ENCODE measurements at regions not wholly inside any gene's neighbourhood (a gene's known extent, or its start where the extent isn't known, plus 50 kb on each side); places are given as distances from the start of the nearest gene placed in this dataset.

DNA sequence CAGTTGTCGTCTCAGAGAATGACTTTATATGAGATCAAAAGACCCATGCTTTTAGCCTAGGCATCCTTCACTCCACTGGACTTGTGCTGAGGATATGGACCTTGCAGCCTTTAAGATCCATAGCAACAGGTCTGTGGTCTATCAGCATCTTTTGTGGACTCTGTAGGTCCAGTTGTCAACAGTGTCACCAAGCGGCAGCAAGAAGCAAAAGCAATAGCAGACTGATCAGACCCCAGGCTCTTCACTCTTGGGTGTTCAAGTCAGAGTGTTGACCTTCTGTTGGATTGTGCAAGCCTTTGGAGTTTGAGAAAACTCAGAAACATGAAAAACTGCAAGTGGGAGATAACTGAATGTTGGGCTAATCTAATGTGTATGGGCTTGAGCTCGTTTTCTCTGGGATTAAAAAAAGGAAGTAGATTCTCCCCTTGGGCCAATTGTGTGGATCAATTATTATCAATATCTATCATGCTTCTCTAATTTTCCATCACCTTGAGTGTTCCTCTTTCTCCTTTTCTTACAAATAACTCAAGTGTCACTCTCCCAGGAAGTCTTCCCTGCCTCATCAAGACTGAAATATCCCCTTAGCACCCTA is 144.2 kb downstream of the LYPLAL1 start:
- no peak for DNase-seq (ENCODE audit: low spot score)

DNA sequence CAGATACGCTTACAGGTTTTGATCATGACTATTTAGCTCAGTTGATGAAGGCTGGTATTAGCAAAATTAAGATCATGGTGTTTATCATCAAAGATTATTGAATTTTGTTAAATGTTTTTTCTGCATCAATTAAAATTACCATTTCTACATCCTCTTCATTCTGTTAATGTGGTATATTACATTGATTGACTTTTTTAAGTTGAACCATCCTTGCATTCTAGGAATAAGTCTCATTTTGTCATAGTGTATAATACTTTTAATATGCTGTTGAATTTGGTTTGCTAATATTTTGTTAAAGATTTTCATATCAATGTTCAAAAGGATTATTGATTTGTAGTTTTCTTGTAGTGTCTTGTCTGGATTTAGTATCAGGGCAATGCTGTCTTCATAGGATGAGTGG is 142.4 kb downstream of the LYPLAL1 start:
- DNase-seq (ENCODE audit: low spot score) = no peak

DNA sequence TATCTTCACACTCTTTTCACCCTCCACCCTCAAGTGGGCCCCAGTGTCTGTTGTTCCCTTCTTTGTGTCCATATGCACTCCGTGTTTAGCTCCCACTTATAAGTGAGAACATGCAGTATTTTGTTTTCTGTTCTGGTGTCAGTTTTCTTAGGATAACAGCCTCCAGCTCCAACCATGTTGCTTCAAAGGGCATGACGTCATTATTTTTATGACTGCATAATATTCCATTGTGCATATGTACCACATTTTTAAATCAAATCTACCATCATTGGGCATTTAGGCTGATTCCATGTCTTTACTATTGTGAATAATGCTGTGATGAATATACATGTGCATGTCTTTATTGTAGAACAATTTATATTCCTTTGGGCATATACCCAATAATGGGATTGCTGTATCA is 140.3 kb downstream of the LYPLAL1 start:
- no peak for DNase-seq (ENCODE audit: low spot score)

DNA sequence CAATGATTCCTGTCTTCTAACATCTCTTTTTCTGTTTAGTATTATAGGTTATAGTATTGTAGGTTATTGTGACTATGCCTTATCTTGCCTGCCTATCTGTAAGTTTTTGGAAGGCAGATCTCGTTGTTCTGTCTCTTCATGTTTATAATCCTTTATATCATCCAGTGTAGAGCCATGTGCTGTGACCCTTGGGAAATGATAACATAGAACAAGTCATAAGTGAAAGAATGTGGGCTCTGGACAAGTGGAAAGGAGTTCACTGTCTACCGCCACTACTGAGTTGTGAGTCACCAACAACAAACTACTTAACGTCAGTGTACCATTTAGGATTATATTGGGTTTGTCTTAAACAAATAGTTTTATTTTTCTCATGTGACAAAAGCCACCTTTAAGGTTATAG is 139.3 kb downstream of the LYPLAL1 start:
- no peak for DNase-seq (ENCODE audit: low spot score)

DNA sequence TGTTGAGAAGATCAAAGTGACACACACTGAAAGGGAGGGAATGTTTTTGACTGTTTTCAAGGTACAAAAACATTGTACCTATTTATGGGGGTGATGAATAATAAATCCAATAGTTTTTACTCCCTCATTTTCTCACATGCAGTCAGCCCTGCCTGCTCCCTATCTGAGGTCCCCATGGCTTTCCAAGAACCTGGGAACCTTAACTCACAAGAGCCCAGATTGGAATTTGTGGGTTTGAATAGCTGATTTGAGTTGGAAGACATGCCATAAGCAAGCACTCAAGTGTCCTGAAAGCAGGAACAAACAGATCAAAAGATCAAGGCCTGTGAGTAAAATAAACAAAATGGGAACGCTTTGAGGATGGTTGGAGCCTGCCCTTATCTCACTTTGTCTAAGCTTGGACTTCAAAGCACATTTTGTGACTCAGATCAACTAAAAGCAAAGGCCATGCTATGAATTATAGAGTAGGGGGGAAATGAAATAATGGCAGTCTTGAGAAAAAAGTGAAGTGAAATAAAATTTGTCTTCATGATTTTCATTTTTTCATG is 136.6 kb downstream of the LYPLAL1 start:
- DNase-seq (ENCODE audit: low spot score) = no peak

DNA sequence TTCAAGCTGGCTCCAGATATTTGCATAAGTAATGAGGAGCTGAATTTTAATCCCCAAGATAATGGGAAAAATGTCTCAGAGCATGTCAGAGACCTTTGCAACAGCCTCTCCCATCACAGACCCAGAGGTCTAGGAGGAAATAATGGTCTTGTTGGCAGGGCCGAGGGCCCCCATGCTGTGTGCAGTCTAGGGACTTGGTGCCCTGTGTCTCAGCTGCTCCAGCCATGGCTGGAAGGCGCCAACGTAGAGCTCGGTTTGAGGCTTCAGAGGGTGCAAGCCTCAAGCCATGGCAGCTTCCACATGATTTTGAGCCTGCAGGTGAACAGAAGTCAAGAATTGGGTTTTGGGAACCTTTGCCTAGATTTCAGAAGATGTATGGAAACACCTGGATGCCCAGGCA is 134.7 kb downstream of the LYPLAL1 start:
- no peak for DNase-seq (ENCODE audit: low spot score)

DNA sequence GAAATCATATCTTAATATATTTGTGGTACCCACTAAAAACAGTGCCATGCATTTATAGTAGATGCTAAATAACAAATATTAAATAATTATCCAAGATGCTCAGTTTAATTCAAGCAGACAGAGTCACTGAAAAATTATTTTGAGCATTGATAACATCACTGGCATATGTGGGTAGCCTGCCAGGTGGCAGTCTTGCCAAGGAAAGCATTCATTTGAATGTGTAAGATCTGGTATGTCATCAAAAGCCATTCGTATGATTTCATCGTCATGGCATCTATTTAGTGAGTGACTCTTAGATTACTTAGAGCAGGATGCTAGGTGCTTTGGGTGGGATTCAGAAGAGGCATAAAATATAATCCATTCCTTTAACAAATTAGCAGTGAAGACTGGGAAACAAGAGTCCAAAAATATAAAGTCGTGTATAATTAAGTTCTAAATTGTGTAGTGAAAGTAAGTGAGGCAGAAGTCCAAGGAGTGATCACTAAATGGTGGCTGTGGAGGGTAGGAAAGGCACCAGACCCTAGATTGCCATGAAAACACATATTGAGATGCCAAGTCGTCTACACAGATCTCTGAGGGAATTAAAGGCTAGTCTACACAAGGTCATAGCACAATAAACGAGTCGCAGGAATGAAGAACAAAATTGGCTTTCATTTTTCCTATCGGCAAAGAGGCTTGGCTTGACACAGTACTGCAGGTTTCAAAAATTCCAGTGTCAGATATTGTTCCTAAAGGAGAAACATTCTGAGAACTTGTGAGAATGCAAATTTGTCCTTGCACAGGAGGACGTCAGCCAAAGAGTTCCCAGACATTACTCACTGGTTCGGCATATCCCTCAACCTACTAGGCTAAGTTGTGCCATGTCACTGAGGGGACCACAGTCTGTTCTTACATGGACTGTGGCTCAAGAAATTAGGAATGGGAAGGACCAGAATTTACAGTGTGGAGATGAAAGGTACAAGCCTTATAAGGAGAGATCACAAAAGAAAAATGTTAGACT is 130.8 kb downstream of the LYPLAL1 start:
- DNase-seq (ENCODE audit: low spot score) = no peak

DNA sequence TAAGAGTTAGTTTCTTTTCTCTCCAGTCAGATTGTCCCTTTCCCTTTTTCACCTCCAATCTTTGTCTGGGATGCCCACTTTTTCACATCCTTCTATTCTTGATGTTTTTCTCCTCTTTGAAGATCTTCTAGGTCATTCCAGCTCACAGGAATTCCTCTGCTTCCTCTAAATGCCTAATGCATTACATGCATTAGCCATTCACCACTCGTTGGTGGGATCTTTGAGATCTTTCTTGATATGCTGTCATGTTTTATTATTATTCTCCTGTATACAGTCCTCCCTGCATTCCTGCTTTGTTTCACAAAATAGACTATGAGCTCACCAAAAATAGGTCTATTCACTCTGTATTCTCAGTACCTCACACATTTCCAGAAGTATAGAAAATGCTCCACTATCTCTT is 129.0 kb downstream of the LYPLAL1 start:
- no peak for DNase-seq (ENCODE audit: low spot score)

DNA sequence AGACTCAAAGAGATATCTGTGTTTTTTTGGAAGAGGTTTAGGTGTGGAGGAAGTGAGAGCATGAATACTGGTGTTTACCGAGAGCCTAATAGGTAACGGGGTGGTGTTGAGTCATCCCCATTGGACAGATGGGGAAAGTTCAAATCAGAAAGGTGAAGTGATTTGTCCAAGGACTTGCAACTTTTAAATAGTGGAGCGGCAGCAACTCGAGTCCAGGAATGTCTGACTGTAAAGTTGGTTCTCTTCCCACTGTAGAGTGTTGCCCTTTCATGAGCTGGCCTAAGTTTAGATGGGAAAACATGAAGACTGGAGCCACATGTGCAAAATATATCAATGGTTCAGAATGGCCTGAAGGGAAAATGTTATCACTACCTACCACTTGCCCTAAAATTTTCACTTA is 125.7 kb downstream of the LYPLAL1 start:
- DNase-seq (ENCODE audit: low spot score) = no peak

DNA sequence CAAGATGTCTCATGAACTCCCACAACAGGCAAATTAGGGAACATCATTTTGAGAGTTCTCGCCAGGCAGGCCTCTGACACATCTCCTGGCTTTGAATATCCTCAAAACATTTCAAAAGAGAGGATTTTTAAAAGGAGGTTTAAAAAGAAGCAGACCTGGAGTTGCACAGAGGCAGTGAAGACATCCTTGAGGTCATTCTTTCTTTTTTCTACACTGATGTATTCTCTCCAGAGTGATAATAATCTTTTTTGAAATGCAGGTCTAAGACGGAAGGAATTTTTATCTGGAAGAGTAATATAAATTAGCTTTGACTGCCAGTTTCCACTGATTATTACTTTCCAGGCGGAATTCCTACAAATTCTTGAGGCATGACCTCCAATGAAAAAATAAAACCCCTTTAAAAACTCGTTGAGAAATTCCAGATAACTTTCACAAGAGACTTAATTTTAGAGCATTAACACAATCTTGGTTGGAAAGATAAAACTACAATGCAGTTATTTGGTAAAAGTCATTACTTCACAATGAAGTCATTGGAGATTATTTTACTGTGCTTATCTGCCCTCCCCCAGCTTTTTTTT is 125.0 kb downstream of the LYPLAL1 start:
- DNase-seq (ENCODE audit: low spot score) = no peak

DNA sequence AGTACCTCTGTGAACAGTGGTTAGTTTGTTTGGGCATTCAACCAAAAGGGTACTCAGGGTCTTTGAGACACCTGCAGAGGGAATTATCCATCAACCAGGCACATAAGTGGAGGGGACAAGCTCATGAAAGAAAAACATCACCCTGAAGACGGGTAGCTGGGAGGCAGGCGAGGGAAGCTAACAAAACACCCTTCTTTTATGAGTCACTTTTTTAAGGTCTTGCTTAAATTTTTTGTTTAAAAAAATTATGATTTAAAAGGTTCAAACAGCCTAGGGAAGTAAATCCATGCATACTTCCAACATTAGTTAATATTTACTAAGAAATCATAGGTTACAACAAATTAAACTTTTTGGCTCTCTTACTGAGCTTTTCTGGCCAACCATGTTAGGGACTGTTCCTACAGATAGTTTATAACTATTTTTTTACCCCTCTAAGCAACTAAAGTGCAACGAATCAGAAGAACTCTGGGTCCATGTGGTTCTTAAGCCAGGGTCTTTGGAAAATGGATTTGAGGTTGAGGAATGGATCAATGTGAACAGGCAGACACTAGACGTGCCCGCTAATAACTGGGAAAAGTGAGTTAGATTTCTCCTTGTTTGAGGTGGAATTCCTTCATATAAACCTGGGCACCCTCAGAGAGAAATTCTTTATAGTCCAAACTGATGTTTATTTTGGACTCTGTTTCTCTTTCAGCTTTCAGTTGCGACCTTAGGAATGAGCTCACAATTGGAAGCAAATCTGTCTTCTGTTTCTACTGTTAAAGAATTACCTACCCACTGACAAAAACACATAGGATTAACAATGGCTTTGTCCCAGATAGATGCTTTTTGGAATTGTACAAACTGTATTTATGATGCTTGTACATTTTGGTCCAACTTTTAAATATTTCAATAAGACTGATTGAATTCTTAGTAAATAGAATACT is 123.0 kb downstream of the LYPLAL1 start:
- no peak for DNase-seq (ENCODE audit: low spot score)

DNA sequence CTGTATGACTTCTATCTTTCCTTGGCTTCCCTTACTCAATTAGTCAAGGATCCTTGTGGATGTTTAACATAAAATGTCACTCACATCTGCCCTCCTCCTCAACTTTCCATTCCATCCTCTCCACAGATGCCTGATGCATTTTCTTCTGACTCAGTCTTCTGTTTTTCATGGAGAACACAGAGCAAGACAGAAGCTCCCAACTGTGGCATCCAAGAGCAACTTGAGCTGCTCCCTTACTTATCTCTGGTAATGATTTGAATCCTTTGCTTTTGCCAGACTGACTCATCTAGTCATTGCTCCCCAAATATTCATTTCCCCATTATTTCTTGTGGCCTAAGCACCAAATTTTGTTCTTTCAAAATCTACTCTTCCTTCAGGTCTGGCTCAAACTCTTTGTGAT is 120.6 kb downstream of the LYPLAL1 start:
- DNase-seq (ENCODE audit: low spot score) = no peak

DNA sequence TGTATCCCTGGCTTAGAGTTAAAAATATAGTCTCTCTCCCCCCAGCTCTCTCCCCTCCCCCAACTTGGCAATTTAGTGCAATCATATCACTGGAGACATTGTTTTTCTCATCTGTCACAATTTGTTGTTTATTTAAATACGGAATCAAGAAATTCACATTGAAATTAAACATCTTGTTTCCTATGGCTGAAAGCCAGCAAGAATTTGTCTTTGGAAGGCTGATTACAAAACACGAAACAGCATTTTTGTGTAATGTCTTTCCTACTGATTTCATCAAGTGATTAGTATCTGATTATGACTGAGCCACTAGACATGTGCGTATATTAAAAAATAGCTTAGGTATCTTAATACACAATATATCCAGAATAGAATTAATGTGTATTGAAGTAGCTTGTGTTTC is 119.7 kb downstream of the LYPLAL1 start:
- no peak for DNase-seq (ENCODE audit: low spot score)

DNA sequence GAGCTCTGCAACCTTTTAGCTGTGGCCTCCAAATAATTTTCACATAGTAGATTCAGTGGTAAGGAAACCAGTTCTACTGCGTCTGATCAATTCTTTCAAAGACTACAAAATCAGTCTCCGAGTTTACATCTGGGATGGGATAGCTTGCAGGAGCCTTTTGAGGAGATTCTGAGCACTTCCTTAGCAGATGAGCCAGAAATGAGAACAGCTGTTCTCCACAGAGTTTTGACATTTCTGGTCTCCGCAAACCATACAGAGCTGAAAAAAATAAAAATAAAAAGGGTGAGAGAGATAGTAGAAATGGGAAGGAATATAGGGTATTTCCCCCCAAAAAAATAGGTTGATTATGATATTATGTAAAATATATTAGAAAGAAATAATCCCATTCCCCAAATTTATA is 119.3 kb downstream of the LYPLAL1 start:
- DNase-seq (ENCODE audit: low spot score) = no peak

DNA sequence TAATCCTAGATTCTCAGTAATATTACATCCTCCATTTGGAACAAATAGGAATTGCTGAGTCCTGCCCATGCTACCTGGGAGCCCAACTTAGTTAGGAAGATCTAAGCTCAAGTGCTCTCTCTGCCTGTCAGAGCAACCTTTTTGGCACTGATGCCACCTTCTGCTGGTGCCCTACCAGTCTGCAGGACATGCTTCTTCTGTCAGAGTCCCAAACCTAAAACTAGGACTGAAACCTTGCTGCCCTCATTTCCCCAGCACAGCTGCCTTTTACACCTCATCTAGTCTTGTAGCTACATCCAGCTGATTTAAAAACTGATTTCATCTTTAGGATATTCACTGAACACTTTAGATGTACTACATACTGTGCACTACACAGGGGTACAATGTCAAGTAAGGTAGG is 118.7 kb downstream of the LYPLAL1 start:
- DNase-seq (ENCODE audit: low spot score) = no peak

DNA sequence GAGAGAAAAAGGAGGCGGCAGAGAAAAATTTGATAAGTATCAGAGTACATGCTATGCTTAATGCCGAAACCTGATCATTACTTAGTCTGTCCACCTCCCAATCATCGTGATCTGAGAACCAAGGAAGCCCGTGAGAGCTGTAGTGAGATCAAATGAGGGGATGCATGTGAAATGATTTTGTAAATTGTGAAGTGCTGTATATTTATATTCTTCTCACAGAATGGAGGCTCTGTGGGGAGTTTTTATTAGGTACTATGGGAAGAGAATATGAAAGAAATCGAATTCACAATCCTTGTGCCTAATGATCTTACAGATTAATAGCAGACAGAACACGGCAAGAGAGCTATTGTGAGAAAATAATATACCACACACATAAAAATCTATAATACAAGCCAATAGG is 115.5 kb downstream of the LYPLAL1 start:
- no peak for DNase-seq (ENCODE audit: low spot score)

DNA sequence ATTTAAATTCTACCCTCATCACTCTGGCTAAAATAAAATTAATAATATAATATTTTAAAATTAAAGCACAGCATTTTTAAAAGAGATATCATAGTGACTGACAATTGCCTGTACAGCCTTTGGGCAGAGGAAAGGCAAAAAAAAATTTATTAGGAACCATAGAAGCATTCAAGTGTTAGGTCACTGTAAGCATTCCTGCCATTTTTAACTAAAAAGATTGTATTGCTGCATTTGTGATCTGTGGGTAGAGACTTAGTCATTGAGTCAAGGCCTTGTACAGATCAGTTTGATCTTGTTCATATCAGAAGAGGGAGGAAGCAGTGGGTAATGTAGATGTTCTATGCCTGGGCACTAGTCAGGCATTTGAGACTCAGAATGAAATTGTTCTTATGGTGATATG is 109.9 kb downstream of the LYPLAL1 start:
- no peak for DNase-seq (ENCODE audit: low spot score)

DNA sequence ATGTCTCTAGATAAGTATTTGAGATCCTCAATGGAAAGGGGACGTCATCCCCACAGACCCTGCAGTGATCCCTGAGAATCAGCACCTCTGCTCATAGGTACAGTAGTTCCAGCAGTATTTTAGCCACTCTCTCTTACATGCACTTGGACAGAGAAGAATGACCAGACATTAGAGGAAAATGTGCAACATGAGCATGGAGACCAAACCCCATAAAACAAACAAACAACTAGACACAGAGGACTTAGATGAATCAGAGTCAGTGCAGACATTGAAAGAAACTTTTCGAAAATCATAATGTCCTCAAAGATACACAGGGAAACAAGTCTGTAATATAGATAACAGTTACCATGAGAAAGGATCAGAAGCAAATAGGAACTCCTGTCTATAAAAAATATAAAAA is 108.2 kb downstream of the LYPLAL1 start:
- no peak for DNase-seq (ENCODE audit: low spot score)

DNA sequence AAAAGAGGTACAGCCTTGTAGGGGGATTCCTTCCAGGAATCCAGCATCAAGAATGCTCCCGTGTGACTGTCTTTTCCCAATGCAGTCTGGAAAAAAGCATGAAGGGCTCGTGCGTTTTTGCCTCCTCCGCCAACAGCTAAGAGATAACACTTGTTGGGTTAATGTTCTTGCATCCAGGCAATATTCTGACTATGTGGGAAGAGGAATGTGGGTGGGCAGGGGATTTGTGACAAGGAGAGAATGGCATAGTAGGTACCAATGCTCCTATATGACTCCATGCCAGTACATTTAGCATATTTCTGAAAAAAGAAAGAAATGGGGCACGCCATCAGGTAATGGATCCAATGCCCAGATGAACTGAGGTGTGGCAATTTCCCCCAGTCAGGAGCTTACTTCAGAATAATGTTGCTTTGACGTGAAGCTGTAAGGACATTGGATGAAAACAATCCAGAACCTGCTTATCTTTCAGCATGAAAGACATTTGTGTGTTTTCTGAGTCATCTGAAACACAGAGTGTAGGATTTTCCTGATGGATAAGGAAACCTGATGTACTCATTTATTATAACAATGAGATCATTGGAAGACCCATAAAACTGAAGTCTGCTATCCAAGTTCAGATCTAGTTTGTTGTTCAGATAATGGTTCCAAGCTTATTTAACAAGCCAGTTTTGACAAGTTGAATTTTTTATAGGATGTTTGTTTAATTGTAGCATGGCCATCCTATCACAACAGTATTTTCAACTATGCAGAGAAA is 105.5 kb downstream of the LYPLAL1 start:
- no peak for DNase-seq (ENCODE audit: low spot score)

DNA sequence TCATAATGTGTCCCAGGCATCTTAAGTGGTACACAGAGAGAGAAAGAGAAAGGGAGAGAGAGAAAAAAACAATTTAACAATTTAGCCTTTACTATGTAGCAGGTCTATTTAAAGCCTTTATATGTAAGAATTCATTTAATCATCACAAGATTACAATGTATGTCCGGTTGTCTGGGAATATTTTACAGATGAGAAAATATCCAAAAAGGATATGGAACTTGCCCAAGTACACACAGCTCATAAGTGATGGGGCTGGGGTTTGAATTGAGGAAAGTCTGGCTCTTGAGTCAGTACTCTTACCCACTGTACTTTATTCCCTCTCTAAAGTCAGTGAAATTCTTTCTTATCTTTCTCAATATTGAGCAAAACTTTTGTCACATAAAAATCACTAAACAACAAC is 104.6 kb downstream of the LYPLAL1 start:
- DNase-seq (ENCODE audit: low spot score) = no peak
